WTC11 (cell line): ENCODE measurements at regions not wholly inside any gene's neighbourhood (a gene's known extent, or its start where the extent isn't known, plus 50 kb on each side); places are given as distances from the start of the nearest gene placed in this dataset.

ENCODE experiments used
- ATAC-seq: fragments of 200-7000 bp; cut with Tn5 transposase; 2 replicates; pipeline ENCODE4 v1.10.0; 2021; ENCODE audit warnings: mild to moderate bottlenecking, moderate library complexity
- CTCF ChIA-PET: fragments of 300-600 bp; sonication (Branson Sonifier 250); formaldehyde crosslinking; loops from one replicate; lab custom pipeline; 2021; ENCODE audit warnings: antibody characterized with exemption; lab: Charles Lee
- POLR2A ChIA-PET: fragments of 350-600 bp; sonication (Branson Sonifier 250); formaldehyde crosslinking; loops from one replicate; lab custom pipeline; 2021; ENCODE audit warnings: antibody characterized with exemption; lab: Charles Lee
- DNase-seq: peaks from one replicate; pipeline ENCODE4 v3.0.0; 2021; ENCODE audit warnings: low spot score
- H3K27ac Mint-ChIP-seq: 2 replicates; pipeline ENCODE4 v1.8.0; 2021; ENCODE audit warnings: mixed read lengths
- H3K27me3 Mint-ChIP-seq: 2 replicates; pipeline ENCODE4 v1.8.0; 2021; ENCODE audit warnings: low read depth, mild to moderate bottlenecking, moderate library complexity, mixed read lengths
- H3K36me3 Mint-ChIP-seq: 2 replicates; pipeline ENCODE4 v1.8.0; 2021; ENCODE audit warnings: mixed read lengths
- H3K4me1 Mint-ChIP-seq: 2 replicates; pipeline ENCODE4 v1.8.0; 2022; ENCODE audit warnings: mixed read lengths
- H3K4me3 Mint-ChIP-seq: 2 replicates; pipeline ENCODE4 v1.8.0; 2021; ENCODE audit warnings: mild to moderate bottlenecking, moderate library complexity, mixed read lengths
- H3K9me3 Mint-ChIP-seq: 2 replicates; pipeline ENCODE4 v1.8.0; 2021; ENCODE audit warnings: mixed read lengths
- ATF1 ChIP-seq: sonication (generic); formaldehyde crosslinking; IDR thresholded peaks from 2 replicates; pipeline ENCODE4 v1.8.1; 2023; ENCODE audit warnings: mild to moderate bottlenecking, moderate library complexity, missing genetic modification reagents
- ATF2 ChIP-seq: sonication (generic); formaldehyde crosslinking; IDR thresholded peaks from 2 replicates; pipeline ENCODE4 v1.8.1; 2022; ENCODE audit warnings: low read depth, missing genetic modification reagents, borderline replicate concordance
- ATF3 ChIP-seq: sonication (generic); formaldehyde crosslinking; conservative IDR thresholded peaks from 2 replicates; pipeline ENCODE4 v1.8.1; 2022; ENCODE audit warnings: mild to moderate bottlenecking, missing genetic modification reagents
- ERG ChIP-seq: fragments of 250-450 bp; sonication (Bioruptor Pico); IDR thresholded peaks from 2 replicates; pipeline ENCODE4 v1.8.0; 2021; ENCODE audit warnings: mild to moderate bottlenecking
- GABPB1 ChIP-seq: sonication (generic); formaldehyde crosslinking; IDR thresholded peaks from 2 replicates; pipeline ENCODE4 v1.8.1; 2023; ENCODE audit warnings: mild to moderate bottlenecking, missing genetic modification reagents
- HMGXB4 ChIP-seq: sonication (generic); formaldehyde crosslinking; IDR thresholded peaks from 2 replicates; pipeline ENCODE4 v1.8.1; 2023; ENCODE audit warnings: mild to moderate bottlenecking, moderate library complexity, missing genetic modification reagents
- NFATC4 ChIP-seq: fragments of 250-450 bp; sonication (Bioruptor Pico); IDR thresholded peaks from 2 replicates; pipeline ENCODE4 v1.9.0; 2021; ENCODE audit warnings: mild to moderate bottlenecking
- NR1H2 ChIP-seq: sonication (generic); formaldehyde crosslinking; IDR thresholded peaks from 2 replicates; pipeline ENCODE4 v1.9.0; 2021; ENCODE audit warnings: mild to moderate bottlenecking, moderate library complexity, missing genetic modification reagents
- NR2C2 ChIP-seq: sonication (generic); formaldehyde crosslinking; IDR thresholded peaks from 2 replicates; pipeline ENCODE4 v1.8.0; 2022; ENCODE audit warnings: mild to moderate bottlenecking, missing genetic modification reagents
- SOX15 ChIP-seq: fragments of 250-450 bp; sonication (Bioruptor Pico); IDR thresholded peaks from 2 replicates; pipeline ENCODE4 v1.9.0; 2021; ENCODE audit warnings: mild to moderate bottlenecking
- SP1 ChIP-seq: sonication (generic); formaldehyde crosslinking; conservative IDR thresholded peaks from 2 replicates; pipeline ENCODE4 v1.8.1; 2022; ENCODE audit warnings: missing genetic modification reagents
- STAT6 ChIP-seq: sonication (generic); formaldehyde crosslinking; conservative IDR thresholded peaks from 2 replicates; pipeline ENCODE4 v1.8.1; 2023; ENCODE audit warnings: mild to moderate bottlenecking, low read depth, missing genetic modification reagents, moderate library complexity
- ZBTB21 ChIP-seq: sonication (generic); formaldehyde crosslinking; IDR thresholded peaks from 2 replicates; pipeline ENCODE4 v1.8.1; 2023; ENCODE audit warnings: mild to moderate bottlenecking, missing genetic modification reagents, borderline replicate concordance
- ZMAT4 ChIP-seq: fragments of 250-450 bp; sonication (Bioruptor Pico); IDR thresholded peaks from 2 replicates; pipeline ENCODE4 v1.9.0; 2021; ENCODE audit warnings: mild to moderate bottlenecking
- ZNF121 ChIP-seq: sonication (generic); formaldehyde crosslinking; IDR thresholded peaks from 2 replicates; pipeline ENCODE4 v1.8.0; 2023; ENCODE audit warnings: missing genetic modification reagents
- ZNF219 ChIP-seq: sonication (generic); formaldehyde crosslinking; IDR thresholded peaks from 2 replicates; pipeline ENCODE4 v1.8.0; 2023; ENCODE audit warnings: missing genetic modification reagents, mild to moderate bottlenecking, borderline replicate concordance
- ZNF281 ChIP-seq: sonication (generic); formaldehyde crosslinking; IDR thresholded peaks from 2 replicates; pipeline ENCODE4 v1.8.0; 2023; ENCODE audit warnings: mild to moderate bottlenecking, missing genetic modification reagents
- ZNF396 ChIP-seq: fragments of 250-450 bp; sonication (Bioruptor Pico); IDR thresholded peaks from 2 replicates; pipeline ENCODE4 v1.8.0; 2021; ENCODE audit warnings: mild to moderate bottlenecking, moderate library complexity, borderline replicate concordance
- ZNF416 ChIP-seq: fragments of 250-450 bp; sonication (Bioruptor Pico); IDR thresholded peaks from 2 replicates; pipeline ENCODE4 v1.9.0; 2021; ENCODE audit warnings: mild to moderate bottlenecking, inconsistent platforms
- ZNF671 ChIP-seq: fragments of 250-450 bp; sonication (Bioruptor Pico); IDR thresholded peaks from 2 replicates; pipeline ENCODE4 v1.8.0; 2021; ENCODE audit warnings: mild to moderate bottlenecking

- DNase-seq (no peak), ATAC-seq (no peak)
- TF ChIP-seq ZNF121 (CRISPR knock-in tag) (no peak), NR1H2 (no peak)
- Mint-ChIP-seq H3K27me3 (no peaks in the 10 kb centered on the region), H3K4me1 (peaks cover 23% of the 10 kb centered on the region), H3K9me3 (no peaks in the 10 kb centered on the region), H3K36me3 (no peaks in the 10 kb centered on the region), H3K4me3 (no peak overlapping the region), H3K27ac (no peak overlapping the region)
- ChIA-PET CTCF (interaction anchor here (0.7 to 4.0 kb wide), 4 partner anchors 13 to 98 kb away, joined by 3 to 16 read pairs (median 4); partner anchors contain the start of gene ERCC4), POLR2A (no interaction called here)
Measured at GRCh38 chr16:14017886-14018285, 53.2 kb upstream of the MRTFB start.

GRCh38 chr16:14018851-14019250, 52.3 kb upstream of the MRTFB start:
- Mint-ChIP-seq H3K36me3 (no peaks in the 10 kb centered on the region), H3K4me1 (peaks cover 13% of the 10 kb centered on the region), H3K9me3 (no peaks in the 10 kb centered on the region), H3K27me3 (no peaks in the 10 kb centered on the region), H3K4me3 (no peak overlapping the region), H3K27ac (no peak overlapping the region; the same call in 1 of the 2 replicates)
- TF ChIP-seq ZNF396 (CRISPR knock-in tag) (no peak), HMGXB4 (CRISPR knock-in tag) (no peak), SP1 (CRISPR knock-in tag) (no peak), ZNF671 (CRISPR knock-in tag) (no peak), NFATC4 (no peak), STAT6 (CRISPR knock-in tag) (no peak), ZNF416 (CRISPR knock-in tag) (no peak), ZBTB21 (CRISPR knock-in tag) (no peak), ZNF219 (CRISPR knock-in tag) (no peak), NR2C2 (CRISPR knock-in tag) (no peak), ATF3 (CRISPR knock-in tag) (no peak), ATF2 (CRISPR knock-in tag) (no peak), ATF1 (CRISPR knock-in tag) (no peak), ZMAT4 (CRISPR knock-in tag) (no peak), SOX15 (CRISPR knock-in tag) (no peak), ZNF281 (CRISPR knock-in tag) (no peak), GABPB1 (CRISPR knock-in tag) (no peak), ERG (CRISPR knock-in tag) (no peak)
- POLR2A ChIA-PET: no interaction called here
- DNase-seq (no peak), ATAC-seq (peak; percentile 59)
- CTCF ChIA-PET: interaction anchor here (0.6 to 4.0 kb wide), 9 partner anchors 13 to 276 kb away, joined by 3 to 16 read pairs (median 4); partner anchors contain the start of gene ERCC4
